ENCODE measurements at regions not wholly inside any gene's neighbourhood (a gene's known extent, or its start where the extent isn't known, plus 50 kb on each side); places are given as distances from the start of the nearest gene placed in this dataset.
"Not testable (repeated sequence)": the region's sequence is repeated elsewhere in the genome, so short reads cannot be mapped to it uniquely, and the experiment has no call there.

GRCh38 chr5:26535215-26535614, 503.2 kb downstream of the CDH9 start:
- DNase-seq, result no peak

- no peak for DNase-seq
These were observed 508.1 kb downstream of the CDH9 start for GRCh38 chr5:26530305-26530704.

GRCh38 chr5:26519245-26519644, 519.1 kb downstream of the CDH9 start:
- DNase-seq, result no peak

- DNase-seq, result no peak
These were observed 520.3 kb downstream of the CDH9 start for GRCh38 chr5:26518065-26518464.

- no peak for DNase-seq
These were observed 539.4 kb downstream of the CDH9 start for GRCh38 chr5:26498972-26499371.

- no peak for DNase-seq
These were observed 542.9 kb downstream of the CDH9 start for GRCh38 chr5:26495437-26495836.

- no peak for DNase-seq
These were observed 545.4 kb downstream of the CDH9 start for GRCh38 chr5:26492906-26493459.

- no peak for DNase-seq
These were observed 550.8 kb downstream of the CDH9 start for GRCh38 chr5:26487553-26487952.

GRCh38 chr5:26486631-26487030, 551.8 kb downstream of the CDH9 start:
- no peak for DNase-seq

GRCh38 chr5:26485146-26485860, 553.1 kb downstream of the CDH9 start:
- DNase-seq, result not testable (repeated sequence)

GRCh38 chr5:26482810-26483375, 555.5 kb downstream of the CDH9 start:
- peak; percentile 54 for DNase-seq

GRCh38 chr5:26482076-26482809, 556.1 kb downstream of the CDH9 start:
- DNase-seq, result no peak

GRCh38 chr5:26470439-26470838, 567.9 kb downstream of the CDH9 start:
- no peak for DNase-seq

- DNase-seq, result no peak
These were observed 599.3 kb downstream of the CDH9 start for GRCh38 chr5:26439121-26439520.

- DNase-seq, result no peak
These were observed 603.7 kb downstream of the CDH9 start for GRCh38 chr5:26434688-26435087.

GRCh38 chr5:26432386-26432785, 606.0 kb downstream of the CDH9 start:
- no peak for DNase-seq

GRCh38 chr5:26430323-26430722, 608.1 kb downstream of the CDH9 start:
- no peak for DNase-seq

GRCh38 chr5:26427281-26427680, 611.1 kb downstream of the CDH9 start:
- DNase-seq, result no peak

GRCh38 chr5:26419987-26420386, 618.4 kb downstream of the CDH9 start:
- DNase-seq, result no peak

- DNase-seq, result no peak
These were observed 621.5 kb downstream of the CDH9 start for GRCh38 chr5:26416911-26417310.

GRCh38 chr5:26415987-26416779, 622.2 kb downstream of the CDH9 start:
- DNase-seq, result no peak

- DNase-seq, result no peak
These were observed 647.8 kb downstream of the CDH9 start for GRCh38 chr5:26390608-26391007.

GRCh38 chr5:26388976-26389375, 649.4 kb downstream of the CDH9 start:
- no peak for DNase-seq

Data from retina (tissue), 1 donor.